ENCODE measurements at regions not wholly inside any gene's neighbourhood (a gene's known extent, or its start where the extent isn't known, plus 50 kb on each side); places are given as distances from the start of the nearest gene placed in this dataset.

DNA sequence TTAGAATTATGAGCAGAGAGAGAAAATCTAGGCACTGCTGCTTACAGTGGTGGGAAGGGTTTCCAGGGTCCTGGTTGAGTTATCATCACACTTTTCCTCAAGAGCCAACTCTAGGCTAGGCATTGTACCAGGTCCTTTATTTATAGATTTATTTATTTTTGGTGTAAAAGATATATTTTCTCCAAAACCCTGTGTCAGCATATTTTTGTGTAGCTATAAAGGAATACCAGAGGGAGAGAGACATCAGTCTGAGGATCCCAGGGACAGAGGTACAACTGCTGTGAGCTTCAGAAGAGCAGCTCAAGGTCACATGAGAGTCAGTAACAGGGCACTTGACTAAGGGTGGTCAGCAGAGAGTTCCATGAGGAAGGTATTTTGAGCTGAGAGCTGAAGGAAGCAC lies 159.7 kb downstream of the SLC35B3 start:
- no peak for DNase-seq

DNA sequence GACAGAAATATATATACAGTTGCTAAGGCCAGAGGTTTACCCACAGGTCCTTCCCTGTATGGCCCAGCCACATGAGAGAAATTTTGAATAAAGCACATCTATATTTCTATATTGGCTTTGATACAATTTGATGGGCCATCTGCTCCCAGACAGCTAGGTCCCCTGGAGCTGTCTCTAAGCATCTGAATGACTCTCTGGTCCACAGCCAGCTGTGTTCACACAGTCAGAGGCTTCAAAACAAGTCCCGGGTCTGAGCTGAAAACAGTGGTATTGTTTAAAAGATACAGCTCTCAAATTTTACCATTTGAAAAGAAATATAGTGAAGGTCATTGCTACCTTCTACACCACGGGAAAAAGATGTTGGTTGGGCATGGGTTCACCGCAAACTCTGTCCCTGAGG lies 161.1 kb downstream of the SLC35B3 start:
- DNase-seq: no peak

DNA sequence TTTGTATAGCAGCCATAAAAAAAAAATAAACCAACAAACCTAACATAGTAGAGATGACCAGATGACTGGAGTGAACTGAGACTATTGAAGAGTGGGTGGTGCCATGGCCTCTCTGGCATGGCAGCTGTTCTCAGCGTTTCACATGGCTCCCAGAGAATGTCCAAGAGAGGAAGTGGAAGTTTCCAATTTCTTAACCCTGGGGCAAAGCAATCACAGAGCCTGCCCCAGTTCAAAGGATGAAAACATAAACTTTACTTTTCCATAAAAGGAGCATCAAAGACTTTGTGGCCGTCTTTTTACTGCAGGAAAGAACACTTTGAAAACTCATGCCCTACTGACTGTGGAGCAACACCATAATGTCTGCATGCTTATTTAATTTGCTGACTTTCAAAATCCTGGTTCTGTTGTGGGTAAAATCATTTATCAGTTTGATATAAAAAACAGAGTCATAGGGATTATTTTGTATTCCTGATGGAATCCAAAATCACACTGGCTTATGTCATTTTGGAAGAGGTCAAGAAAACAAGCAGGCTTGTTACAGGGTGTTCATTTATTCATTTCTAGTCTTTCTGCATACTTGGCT lies 165.4 kb downstream of the SLC35B3 start:
- DNase-seq: no peak

DNA sequence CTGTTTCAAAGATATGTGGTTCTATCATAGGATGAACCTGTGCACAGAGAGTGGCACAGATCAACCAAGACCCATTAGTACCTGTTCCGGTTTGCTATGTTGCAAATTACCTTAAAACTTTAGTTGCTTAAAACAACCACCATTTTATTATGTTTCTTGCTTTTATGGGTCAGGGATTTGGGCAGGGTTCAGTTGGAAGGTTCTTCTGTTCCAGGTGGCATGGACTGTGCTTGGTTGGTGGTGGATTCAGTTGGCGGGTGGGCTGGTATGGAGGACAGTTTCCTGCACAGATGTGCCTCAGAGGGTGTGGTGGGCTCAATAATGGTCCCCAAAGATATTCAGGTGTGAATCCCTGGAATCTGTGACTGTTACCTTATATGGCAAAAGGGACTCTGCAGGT lies 166.3 kb downstream of the SLC35B3 start:
- DNase-seq: no peak

DNA sequence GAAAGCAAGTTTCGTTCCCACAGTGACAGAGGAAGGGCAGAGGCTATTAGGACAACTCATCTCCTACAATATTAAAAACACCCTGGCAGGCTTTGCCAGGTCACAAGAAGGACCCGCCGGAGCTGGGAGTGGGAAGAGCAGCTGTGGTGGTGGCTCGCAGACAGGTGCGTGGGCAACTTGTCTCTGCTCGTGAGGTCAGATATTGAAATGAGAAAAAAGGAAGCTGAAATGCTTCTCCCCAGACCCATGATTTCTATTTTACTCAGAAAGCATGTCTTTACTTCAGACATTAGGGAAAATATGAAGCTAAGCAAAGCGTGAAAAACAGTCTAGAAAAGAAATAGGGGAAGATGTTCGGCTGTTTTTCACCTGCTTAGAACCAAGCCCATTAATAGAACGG lies 166.3 kb upstream of the EEF1E1 start:
- DNase-seq: no peak

DNA sequence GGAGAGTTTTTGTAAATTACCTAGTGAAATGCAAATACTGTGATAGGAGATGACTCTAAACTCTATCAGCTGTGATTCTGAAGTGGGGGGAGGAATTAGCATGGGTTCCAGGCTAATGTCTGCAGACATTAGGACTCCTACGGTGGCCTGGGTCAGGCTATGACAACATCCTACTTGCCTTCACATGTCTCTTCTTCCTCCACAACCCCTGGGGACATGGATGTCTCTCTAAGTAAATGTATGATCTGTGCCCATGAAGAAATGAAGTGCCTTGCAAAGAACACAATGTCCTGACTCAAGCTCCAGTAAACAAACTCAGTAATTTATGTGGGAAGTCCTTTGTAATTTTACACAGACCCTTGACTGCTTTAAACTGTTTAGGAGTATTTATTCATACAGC lies 165.8 kb upstream of the EEF1E1 start:
- no peak for DNase-seq

DNA sequence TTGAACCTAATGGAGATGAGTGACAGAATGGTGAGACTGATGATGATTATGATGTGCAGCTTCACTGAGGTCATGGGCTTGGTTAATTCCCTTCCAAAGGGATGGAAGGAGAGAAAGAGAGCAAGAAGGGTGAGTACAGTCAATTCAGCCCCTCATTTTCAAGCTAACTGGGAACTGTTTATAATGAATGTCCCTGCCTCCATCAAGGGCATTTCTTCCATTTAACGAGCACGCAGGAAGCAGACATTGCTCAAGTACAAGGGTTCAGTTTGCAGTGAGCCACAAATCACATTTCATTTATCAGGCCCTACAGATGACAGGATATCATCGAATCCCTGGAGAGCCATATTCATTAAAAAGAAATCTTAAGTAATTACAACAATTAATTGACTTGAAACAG lies 158.3 kb upstream of the EEF1E1 start:
- DNase-seq: no peak

DNA sequence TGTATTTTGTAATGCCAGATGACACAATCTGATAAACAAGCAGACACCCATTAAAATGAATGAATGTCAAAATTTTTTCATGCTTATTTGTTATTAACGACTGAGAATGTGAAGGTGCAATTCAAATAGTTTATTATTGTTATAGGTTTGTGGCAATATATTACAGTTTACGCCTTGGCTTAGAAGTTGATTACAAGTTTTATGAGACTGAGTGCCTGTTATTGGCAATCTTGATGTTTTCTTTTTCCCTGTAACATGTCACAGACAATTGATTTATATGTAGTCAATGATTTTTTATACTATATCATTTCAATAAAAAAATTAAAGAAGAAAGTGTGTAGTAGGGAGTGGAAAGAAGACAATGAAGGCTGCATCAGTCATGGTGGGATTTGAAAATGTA lies 144.1 kb upstream of the EEF1E1 start:
- DNase-seq: no peak

DNA sequence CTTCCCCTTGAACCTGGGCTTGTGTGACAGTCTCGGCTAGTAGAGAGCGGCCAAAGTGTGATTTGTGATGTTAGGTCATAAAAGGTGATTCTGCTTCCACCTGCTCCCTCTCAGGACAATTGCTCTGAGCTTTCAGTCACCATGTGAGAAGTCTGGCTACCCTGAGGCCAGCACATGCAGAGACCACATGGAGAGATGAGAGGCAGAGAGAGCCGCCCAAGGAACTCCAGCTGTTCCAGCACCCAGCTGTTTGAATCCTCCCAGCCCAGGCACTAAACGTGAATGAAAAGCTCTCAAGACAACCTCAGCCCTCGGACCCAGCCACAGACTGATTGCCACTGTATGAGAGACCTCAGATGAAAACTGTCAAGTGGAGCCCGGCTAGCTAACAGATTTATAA lies 143.4 kb upstream of the EEF1E1 start:
- peak; percentile 12 for DNase-seq

DNA sequence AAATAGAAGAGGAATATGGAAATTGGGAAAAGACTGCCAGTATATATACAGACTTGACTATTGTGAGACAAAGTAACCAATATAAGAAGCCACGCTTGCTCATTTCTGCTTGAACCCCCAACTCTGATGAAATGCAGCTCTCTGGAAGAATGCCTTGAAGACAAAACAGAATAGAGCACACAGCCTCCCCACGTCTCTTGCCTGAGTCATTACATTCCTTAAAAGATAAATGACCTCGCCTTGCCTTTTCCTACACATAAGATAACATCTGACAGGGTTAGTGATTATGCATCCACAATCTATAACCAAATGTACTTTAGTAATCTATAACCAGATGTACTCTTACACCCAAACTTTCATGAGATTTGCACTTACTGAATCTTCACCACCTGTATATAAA lies 141.1 kb upstream of the EEF1E1 start:
- DNase-seq: no peak

DNA sequence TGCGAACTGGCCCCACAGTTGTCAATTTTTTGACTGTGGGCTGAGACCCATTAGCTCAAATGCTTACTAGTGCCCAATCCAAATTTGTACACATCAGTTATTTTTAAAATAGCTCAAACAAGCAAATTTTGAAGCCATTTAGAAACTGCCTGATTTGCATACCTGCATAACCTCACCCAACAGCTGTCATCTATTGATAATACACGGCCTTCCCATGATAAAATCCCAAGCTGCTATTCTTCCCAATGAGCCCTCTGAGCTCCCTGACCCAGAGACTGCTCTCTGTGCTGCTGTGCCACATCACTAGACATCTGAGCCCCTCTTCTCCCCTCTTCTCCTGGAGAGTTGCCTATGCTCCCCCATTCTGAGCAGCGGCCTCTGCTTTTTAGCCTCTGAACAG lies 140.5 kb upstream of the EEF1E1 start:
- no peak for DNase-seq

DNA sequence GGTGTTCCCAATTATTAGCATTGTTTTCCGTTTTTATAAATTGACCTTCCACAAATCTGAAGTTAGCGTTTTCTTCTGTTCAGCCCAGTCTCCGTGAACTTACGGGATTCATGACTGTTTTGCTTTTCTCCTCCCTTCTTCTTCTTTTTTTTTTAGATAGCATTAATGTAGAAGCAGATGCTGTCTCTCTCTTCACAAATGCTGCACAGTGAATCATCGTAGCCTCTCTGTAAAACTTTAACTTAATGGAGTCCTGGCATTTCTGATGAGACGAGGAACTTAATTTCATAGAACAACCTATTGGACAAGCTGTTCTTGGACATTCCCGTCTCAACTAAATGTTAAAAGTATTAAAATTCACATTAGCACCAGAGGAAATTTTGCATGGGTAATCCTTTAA lies 138.0 kb upstream of the EEF1E1 start:
- DNase-seq: no peak

DNA sequence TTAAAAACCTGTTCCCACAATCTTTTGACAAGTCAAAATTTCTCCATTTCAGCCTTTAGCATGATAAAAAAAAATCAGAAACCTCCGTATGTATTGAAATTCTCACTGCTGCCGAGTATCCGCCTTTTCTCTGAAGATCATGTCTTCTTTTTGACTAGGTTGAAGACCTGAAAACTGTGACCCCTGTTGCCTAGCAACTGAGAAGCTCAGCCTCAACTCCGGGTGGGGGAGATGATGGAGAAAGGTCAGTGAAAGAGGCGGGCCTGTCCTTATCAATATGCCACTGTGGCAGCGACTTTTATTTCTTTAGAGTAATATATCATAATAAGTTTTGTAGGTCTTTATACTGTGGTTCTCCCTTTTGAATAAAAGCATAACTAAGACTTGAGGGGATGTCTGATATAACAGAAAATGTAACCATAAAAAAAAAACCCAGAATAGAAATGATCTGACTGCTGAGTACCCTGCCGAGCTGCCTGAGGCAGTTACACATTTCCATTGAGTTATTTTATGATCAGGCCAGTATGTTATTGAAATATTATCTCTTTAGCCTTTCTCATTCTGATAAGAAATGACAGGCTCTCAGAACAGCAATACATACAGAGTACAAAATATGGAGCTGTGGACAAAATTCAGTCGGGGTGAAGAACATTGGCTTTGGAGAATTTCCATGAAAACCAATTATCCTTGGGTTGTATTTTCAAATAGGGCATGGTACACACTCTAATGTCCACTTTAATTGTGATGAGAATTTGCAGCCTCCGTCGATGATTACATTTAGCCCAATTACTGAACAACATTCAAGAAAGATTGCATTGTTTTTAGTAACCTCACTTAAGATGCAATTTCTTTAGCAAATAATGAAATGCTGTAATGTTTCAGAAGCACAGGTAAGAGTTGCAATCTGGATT lies 136.7 kb upstream of the EEF1E1 start:
- no peak for DNase-seq

DNA sequence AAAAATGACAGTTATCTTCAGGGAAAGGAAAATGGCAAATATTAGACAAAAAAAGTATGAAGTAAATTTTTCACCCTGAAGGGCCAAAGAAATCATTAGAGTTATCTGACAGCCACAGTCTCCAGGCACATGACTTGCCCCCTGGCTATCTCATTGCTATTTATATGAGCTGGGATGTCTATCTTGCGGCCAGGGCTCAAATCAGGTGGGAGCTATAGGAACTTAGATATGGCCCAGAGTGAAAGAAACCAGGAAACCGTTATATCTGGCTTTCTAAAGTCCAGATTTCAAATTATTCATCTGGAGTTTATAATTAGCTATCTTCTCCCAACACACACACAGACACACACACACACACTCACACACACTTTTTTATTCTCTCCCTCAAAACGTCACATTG lies 135.3 kb upstream of the EEF1E1 start:
- DNase-seq: no peak

DNA sequence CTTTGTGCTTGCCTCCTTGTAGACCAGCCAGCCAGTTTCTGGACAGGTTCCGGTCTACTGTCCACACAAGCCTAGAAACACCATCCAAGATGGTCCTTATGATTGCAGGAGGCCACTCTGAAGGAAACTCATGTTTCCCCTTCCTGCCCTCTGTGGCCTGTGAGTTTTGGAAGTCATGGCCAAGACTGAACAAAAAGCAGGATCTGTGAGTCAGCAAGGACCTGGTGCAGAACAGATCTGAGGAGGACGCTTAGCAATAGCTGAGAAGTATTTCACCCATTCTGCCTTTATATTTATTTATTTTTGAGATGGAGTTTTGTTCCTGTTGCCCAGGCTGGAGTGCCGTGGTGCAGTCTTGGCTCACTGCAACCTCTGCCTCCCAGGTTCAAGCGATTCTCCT lies 134.6 kb upstream of the EEF1E1 start:
- DNase-seq: no peak

DNA sequence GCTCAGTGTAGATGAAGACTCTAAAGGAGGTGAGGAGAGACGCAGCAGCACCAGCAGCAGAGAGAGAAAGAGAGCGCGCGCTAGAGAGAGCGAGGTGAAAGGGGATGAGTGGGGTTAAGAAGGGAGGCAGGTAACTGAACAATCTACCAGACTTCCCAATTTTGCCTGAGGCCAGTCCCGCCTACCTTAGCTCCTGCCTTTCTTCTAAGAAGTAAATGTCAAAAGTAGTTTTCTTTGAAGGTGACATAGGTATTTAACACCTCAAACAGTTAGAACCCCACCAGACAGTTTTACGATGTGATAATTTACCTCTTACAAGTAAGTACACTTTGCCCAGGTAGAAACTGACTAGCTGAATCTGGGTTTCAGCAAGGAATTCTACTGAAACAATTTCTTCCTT lies 132.0 kb upstream of the EEF1E1 start:
- DNase-seq: no peak

DNA sequence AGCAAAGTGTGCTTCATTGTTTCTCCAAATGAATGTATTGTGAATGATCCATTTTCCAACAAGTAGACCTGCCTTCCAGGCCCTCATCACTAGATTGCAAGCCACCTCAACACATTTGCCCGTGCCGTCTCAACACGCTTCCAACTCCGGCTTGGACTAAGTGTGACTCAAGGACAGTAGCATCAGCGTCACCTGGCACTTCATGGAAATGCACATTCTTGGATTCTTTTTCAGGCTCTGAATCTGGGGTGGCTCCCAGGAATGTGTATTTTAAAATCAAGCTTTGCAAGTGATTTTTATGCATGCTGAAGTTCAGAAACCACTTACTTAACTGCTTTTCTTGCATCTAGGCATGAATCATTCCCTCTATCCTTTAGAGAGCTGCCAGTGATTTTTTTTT lies 129.6 kb upstream of the EEF1E1 start:
- no peak for DNase-seq

DNA sequence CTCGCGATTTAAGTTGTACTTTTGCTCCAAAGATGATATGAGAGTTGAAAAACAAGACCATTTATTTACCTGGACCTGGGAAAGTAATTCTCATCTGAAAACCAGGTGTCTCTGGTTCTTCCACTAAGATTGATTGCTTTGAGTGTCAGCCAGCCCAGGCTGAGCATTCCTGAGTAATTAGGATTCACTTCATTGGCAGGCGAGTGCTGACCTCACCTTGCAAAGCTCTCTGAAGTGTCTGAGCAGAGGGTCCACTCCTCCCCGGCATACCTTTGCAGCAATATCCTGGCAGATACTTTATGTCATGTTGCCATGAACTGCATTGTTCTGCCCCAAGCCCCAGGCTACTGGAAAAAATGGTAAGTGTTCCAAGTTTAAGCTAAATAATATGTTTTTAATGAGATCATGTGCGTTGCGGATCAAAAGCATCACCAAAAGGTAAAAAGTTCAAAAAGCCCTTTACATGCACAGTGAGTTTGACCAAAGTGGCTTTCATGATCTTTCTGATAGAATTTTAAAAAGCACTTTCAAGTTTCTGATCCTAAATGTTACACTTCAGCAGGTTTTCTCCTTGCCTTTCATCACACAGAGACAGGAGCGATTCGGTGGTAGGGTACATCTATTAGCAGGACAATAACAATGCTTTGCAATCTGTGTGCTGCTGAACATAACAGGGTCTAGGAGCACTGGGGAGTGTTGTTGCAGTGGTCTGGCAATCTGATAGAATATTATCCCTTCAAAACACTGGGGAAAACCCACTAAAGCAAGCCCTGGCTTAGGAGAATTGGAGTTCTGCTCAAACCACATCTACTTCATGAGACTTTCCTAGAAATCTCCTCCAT lies 127.8 kb upstream of the EEF1E1 start:
- no peak for DNase-seq

DNA sequence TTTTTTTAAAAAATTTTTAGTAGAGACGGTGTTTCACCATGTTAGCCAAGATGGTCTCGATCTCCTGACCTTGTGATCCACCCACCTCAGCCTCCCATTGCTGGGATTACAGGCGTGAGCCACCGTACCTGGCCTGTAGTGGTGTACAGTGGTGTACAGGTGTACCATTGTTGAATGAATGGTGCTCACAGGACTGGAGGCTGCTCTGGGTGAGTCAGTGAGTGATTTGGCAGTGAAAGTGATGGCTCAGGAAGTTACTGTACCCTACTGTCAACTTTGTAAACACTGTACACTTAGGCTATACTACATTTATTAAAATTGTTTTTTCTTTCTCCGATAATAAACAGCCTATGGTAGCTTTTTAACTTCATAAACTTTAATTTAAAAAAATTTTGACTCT lies 122.8 kb upstream of the EEF1E1 start:
- no peak for DNase-seq

DNA sequence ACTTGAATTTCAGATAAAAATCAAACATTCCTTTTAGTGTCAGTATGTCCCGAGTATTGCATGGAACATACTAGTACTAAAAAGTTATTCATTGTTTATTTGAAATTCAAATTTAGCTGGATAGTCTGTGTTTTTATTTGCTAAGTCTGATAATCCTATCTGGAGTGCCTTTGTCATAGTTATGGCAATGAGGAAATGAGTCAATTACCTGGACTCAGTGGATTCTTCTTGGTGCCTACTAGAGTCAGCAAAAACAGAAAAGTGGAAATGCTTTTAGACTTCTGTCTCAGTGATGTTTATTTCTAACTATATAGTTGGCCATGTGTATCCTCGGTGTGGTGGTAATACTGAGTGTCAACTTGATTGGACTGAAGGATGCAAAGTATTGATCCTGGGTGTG lies 121.3 kb upstream of the EEF1E1 start:
- DNase-seq: no peak

DNA sequence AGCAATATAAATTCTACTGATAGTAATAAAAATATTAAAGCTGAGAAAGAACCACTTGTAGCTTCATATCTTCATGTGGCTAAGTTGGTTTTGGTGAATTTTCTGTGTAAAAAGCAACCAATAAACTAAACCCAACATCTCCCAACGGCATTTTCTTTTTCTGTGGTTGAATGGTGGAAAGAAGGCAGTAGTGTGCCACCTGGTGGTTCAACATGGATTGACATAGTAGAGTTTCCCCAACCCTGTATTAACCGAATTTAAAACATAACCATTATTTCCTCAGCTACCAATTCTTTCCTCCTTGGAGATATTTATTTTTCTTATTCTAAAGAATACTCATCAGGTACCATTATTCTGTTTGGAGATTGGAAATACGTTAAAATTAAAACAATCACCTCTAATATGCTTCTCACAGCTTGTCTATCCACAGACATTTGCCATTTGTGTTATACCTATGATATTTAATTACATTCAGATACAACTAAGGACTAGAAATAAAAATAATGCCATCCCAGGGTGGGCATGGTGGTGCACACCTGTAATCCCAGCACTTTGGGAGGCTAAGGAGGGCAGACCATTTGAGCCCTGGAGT lies 117.1 kb upstream of the EEF1E1 start:
- no peak for DNase-seq

DNA sequence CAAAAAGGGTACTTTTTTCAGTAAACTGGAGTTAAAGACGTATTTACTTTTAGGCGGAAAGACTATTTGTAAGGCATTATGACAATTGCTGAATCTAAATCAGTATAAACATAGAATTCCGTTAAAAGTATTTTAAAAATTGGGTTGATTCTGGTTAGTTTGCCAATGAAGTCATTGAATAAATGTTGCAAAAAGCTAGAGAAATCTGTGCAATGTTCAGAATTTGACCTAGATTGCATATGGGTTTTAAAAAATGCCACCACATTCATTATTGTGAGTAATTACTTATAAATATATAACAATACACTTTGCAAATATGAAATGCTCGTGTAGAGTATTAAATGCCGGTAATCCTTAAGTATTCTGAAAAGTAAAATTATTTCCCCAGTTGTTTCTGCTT lies 116.5 kb upstream of the EEF1E1 start:
- DNase-seq: no peak

DNA sequence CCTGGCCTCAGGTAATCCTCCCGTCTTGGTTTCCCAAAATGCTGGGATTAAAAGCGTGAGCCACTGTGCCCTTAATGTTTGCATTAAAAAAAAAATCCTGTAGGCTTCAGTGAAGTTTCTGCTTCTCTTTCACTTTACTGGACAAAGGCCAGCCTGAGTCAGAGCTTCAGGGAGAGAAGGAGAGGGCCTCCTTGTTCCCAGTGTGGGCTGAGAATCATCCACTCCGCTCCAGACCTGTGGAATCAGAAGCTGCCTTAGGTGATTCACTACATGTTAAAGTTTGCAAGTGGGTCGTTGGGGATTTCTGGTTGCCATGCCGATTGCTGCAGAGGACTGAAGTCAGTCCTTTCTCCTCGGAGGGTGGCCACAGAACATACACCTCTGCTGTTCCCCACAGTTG lies 113.3 kb upstream of the EEF1E1 start:
- DNase-seq: no peak

DNA sequence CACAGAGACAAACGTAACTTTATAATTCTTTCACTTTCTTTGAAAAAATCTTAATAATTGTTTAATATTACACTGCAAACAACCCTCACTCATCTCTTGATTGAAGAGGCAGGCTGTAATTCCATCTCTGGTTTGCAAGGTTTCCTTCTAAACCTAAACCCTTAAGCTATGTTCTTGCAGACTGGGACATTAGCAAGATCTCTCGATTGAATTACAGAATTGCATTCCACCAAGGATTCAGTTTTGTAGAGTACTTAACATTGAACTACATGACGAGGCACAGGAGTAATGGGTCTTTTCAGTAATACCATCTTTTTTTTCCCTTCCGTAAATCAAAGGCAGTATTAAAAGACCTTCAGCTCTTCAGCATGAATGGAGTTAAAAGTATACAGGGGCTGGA lies 111.6 kb upstream of the EEF1E1 start:
- no peak for DNase-seq
